Coronary artery (tissue), 2 donors: ENCODE measurements at regions not wholly inside any gene's neighbourhood (a gene's known extent, or its start where the extent isn't known, plus 50 kb on each side); places are given as distances from the start of the nearest gene placed in this dataset.

ENCODE experiments used
- DNase-seq: peaks from one replicate; pipeline ENCODE4 v3.0.0-alpha.2; 2017; ENCODE audit warnings: low spot score
- H3K27ac ChIP-seq, 2 donors: fragments of 200-600 bp; sonication (generic); one replicate each; pipeline ENCODE4 v1.5.1; 2016 to 2019
- H3K4me3 ChIP-seq: fragments of 200-600 bp; sonication (generic); 2 replicates; pipeline ENCODE4 v1.5.1; 2016; ENCODE audit warnings: mild to moderate bottlenecking, moderate library complexity
- CTCF ChIP-seq: fragments of 200-600 bp; sonication (generic); IDR thresholded peaks from one replicate; pipeline ENCODE4 v1.5.1; 2019; ENCODE audit warnings: antibody characterized with exemption

DNA sequence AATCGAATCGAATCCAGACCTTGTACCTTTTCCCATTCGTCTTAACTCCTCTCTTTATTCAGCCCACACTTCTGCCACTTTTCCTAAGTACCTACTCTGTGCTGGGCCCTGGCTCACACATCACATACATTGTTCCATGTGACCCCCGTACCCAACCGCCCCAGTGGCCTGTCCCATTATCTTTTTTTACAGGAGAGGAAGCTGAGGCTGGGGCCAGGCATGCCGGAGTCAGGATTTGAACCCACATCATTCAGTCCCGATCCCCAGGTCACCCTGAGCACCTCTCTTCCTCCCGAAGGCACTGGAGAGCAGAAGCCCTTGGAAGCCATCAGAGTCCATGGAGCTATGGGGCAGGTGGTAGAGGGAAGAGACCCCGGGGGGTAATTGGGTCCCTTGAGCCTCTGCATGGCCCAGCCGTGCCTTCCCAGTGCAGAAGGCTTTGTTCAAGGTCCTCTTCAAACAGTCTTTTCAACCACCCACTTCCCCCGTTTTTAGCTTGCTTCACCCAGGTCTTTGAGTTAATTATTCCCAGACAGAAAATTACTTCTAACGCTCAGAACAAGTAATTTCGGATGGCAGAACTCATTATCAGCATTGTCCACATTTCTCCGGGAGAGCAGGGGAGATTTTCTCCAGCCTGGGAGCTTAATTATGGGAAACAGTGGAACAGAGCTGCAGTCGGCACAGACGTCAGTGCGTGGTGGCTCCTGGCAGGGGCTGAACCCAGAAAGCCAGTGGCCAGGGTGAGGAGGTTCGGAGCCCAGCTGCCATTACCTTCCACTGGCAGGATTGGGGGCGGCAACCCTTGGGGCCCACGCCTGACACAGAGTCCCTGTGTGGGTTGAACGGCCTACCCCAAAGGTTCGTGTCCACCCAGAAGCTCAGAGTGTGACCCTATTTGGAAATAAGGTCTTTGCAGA is 82.4 kb upstream of the RTL6 start:
- no peak for TF ChIP-seq CTCF
- H3K27ac ChIP-seq: no peak overlapping the region
- peak; percentile 47 for DNase-seq
- H3K4me3 ChIP-seq: no peak overlapping the region

GRCh38 chr22:44578516-44579230 is 80.6 kb upstream of the RTL6 start:
- no peak overlapping the region for H3K4me3 ChIP-seq
- no peak for DNase-seq
- TF ChIP-seq CTCF: no peak
- no peak overlapping the region for H3K27ac ChIP-seq

- no peak for TF ChIP-seq CTCF
- DNase-seq: no peak
- no peak overlapping the region for H3K4me3 ChIP-seq
- H3K27ac ChIP-seq: no peak overlapping the region
Measured at GRCh38 chr22:44578110-44578457, 80.1 kb upstream of the RTL6 start.

DNA sequence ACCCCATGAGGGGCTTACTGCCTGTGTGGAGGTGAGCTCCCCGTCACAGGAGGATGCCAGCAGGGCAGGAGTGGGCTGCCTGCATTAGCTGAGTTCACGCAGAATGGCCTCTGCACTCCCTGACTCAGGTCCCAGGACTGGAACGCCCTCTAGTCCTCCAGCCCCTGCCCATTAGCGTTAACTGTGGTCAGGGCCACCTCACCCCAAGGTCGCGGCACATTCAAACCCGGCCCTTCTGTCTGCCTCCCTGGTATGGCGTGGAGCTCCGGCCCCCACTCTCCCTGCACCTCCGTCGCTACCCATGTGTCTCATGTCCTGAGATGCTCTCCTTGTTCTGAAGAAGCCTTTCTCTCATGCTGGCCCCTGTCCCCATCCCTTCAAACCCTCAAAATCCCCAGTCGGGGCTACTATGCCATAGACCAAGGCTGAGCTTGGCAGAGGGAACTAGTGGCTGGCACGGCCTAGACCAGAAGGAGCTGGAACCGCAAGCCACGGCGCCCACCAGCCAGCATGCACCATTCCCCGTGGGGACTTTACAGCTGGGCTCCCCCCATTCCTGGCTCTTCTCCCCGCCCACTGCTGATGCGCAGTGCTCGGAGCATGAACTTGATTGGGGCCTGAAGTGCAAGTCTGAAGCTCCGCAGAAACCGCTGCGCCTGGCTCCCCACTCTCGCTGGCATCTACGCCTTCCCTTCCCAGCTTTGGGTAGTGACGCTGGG is 79.5 kb upstream of the RTL6 start:
- no peak overlapping the region for H3K4me3 ChIP-seq
- DNase-seq: no peak
- no peak overlapping the region for H3K27ac ChIP-seq
- TF ChIP-seq CTCF: no peak

GRCh38 chr22:44576311-44577260 is 78.6 kb upstream of the RTL6 start:
- Histone ChIP-seq H3K27ac (no peak overlapping the region), H3K4me3 (no peak overlapping the region)
- no peak for TF ChIP-seq CTCF
- no peak for DNase-seq
